GM18517 (cell line): ENCODE measurements at regions not wholly inside any gene's neighbourhood (a gene's known extent, or its start where the extent isn't known, plus 50 kb on each side); places are given as distances from the start of the nearest gene placed in this dataset.
"Not testable (repeated sequence)": the region's sequence is repeated elsewhere in the genome, so short reads cannot be mapped to it uniquely, and the experiment has no call there.

Experiments used
- ATAC-seq: cut with Tn5 transposase; IDR thresholded peaks from one replicate; pipeline ENCODE4 v1.9.1; 2021; ENCODE audit warnings: mild to moderate bottlenecking, moderate library complexity; ENCODE audit not compliant: unreplicated experiment

DNA sequence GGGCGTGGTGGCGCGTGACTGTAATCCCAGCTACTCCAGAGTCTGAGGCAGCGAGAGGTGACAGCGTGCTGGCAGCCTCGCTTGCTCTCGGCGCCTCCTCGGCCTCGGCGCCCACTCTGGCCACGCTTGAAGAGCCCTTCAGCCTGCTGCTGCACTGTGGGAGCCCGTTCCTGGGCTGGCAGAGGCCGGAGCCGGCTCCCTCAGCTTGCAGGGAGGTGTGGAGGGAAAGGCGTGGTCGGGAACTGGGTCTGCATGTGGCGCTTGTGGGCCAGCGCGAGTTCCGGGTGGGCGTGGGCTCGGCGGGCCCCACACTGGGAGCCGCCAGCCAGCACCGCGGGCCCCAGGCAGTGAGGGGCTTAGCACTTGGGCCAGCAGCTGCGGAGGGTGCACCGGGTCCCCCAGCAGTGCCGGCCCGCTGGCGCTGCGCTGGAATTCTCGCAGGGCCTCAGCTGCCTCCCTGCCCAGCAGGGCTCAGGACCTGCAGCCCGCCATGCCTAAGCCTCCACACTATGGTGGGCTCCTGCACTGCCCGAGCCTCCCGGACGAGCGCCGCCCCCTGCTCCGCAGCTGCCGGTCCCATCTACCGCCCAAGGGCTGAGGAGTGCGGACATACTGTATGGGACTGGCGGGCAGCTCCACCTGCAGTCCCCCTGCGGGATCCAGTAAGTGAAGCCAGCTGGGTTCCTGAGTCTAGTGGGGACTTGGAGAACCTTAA is 1093.3 kb upstream of the CDH8 start:
- no peak for ATAC-seq

DNA sequence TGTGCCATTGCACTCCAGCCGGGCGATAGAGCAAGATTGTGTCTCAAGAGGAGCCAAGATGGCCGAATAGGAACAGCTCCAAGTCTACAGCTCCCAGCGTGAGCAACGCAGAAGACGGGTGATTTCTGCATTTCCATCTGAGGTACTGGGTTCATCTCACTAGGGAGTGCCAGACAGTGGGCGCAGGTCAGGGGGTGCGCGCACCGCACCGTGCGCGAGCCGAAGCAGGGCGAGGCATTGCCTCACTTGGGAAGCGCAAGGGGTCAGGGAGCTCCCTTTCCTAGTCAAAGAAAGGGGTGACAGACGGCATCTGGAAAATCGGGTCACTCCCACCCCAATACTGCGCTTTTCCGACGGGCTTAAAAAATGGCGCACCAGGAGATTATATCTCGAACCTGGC is 1083.7 kb upstream of the CDH8 start:
- not testable (repeated sequence) for ATAC-seq

DNA sequence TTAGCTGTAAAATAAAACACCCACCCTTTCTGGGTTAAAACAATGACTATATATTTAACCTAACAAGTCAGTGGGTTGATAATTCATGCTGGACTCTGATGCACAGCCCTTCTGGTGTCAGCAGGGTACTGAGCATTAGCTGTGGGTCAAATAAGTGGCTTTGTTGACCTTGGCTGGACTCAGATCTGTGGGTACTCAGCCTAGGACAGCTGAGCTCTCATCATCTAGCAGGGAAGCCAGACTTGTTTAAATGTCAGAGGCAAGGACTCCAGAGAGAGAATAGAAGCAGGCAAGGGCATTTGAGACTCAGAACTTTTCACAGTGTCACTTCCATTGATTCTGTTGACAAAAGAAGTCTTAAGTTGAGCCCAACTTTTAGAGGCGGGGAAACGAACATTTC is 1063.8 kb upstream of the CDH8 start:
- no peak for ATAC-seq

DNA sequence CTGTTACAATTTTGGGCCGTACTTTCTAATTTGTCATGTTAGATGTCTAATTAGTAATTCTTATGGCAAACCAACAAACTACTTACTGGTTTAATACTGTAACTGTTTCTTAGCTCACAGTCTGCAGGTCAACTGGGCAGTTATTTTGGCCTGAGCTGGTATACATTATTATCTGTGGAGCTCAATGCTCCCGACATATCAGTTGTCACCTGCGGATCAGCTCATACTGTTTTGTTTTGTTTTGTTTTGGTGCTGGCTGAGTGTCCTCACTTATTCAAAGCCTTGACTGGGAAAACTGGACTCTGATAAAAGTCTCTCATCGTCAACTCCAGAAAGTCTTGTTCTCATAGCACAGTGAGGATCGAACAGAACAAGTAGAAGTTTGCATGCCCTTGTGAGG is 1060.6 kb upstream of the CDH8 start:
- ATAC-seq: no peak

- ATAC-seq: no peak
Observed at GRCh38 chr16:63092736-63093135, 1056.5 kb upstream of the CDH8 start.

GRCh38 chr16:63082101-63082500 is 1045.9 kb upstream of the CDH8 start:
- ATAC-seq: no peak

DNA sequence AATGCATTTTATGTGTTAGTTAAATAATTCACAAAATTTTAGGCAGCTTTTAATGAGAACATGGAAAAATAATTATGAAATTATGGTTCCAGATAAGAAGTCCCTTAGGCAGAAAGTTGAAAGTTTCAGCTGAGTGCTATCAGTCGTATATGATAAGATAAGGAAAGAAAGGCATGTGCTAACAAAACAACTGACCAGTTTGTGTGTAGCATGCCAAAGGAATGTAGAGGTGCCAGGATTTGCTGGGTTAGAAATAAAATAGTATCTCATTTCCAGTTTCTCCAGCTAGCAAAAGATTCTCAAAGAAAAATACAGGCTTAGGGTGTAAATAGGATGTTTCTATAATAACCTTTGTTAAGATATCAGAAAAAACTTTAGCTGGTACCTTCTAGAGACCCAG is 1044.5 kb upstream of the CDH8 start:
- ATAC-seq: no peak

GRCh38 chr16:63069047-63069446 is 1032.8 kb upstream of the CDH8 start:
- no peak for ATAC-seq

GRCh38 chr16:63067141-63067540 is 1030.9 kb upstream of the CDH8 start:
- no peak for ATAC-seq

DNA sequence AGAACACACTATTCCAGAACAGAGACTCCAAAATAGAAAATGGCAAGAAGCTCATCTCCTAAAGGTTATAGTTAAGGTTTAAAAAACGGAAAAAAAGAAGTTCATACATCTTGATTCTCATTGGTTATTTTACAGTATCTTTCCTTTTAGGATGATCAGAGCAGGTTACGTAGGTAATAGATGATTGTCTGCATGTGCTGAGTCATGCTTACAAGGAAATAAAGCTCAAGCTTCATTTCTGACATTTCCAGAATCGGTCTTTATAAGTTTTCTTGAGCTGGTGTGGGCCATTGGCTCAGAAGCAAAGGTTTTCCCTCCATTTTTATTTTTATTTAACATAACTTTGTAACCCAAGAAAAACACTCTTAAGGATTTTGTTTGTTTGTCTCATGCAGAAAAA is 1030.3 kb upstream of the CDH8 start:
- ATAC-seq: no peak

DNA sequence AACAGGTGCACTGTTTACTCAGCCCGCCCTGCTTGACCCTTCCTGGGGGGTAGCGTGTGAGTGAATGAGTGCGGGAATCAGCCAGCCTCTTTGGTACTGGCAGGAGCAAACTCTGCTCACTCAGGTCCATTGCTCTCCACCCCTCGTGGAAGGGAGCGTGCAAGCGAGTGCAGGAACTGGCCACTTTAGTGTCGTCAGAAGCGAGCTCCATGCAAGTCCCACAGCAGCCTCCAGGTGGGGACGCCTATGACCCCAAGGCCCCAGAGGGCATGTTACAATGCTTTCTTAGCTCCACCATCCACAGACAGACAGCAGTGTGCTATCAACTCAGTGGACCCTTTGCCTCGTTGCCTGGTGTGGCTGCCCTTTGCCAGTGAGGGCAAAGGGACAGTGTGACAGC is 1025.1 kb upstream of the CDH8 start:
- no peak for ATAC-seq

DNA sequence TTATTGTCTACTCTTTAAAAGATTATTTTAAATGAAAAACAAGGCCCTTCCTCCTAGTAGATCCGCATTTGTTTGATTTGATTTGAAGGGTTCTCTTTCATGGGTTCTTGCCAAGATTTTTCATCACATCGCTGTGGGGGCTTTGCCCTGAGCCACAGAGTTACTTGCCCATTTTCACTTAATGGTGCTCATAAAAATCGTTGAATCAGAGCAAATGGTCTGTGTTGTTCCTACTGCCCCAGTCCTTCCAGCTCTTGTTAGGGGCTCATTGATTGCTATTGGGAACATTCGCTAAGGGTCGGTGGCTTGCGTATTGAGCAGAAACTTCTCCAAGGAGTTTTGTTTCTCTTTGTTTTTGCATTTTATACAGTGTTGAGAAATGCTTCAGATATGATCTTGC is 1023.4 kb upstream of the CDH8 start:
- no peak for ATAC-seq

DNA sequence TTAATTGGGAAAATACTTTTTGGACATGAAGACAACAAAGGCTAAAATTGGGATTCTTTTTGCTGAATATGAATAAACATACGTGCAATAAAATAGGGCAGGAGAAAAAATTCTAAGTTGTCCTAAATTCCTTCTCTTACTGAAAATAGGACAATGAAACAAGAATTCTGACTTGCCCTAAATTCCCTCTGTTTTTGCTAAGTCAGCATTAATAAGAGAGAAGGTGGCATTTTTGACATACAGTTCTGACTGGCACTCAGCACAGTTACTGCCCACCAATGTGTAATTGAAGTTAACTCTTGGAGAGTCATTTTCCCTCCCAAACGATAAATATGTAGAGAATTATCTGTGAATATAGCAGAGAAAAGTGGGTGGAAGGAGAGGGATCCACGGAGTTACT is 1021.1 kb upstream of the CDH8 start:
- ATAC-seq: no peak

GRCh38 chr16:63050391-63050790 is 1014.2 kb upstream of the CDH8 start:
- no peak for ATAC-seq

DNA sequence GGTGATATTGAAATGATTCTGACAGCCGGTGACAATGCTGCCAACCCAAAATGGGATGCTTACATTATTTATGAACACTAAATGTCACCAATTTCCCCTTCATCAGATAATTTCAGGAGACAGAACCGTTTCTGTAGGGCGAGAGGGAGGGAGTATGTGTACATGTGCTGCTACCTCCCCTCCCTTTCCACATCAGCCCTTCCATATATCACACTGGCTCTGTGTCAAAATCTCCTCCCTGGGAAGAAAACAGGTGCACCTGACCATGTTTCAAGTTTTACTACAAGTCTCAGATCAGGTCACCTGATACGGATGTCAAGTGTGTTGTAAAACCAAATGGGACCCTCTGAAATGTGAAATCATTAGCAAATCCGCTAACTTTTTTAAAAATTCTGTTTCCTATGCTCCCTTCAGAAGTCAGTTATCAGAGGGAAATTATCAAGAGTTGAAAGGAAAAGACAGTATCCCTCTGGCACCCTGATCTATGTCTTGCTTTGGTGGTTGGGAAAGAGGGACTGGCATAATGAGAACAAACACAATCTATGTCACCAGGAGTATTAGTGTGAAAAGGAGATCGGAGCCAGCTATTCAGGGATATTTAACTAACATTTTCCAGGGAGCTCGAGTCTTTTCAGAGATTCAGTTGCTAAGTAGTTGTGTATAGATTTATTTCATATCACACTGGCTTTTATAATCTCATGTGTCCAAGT is 1002.3 kb upstream of the CDH8 start:
- no peak for ATAC-seq

GRCh38 chr16:63037761-63038396 is 1001.6 kb upstream of the CDH8 start:
- ATAC-seq: no peak

- ATAC-seq: no peak
Observed at GRCh38 chr16:63018581-63019223, 982.5 kb upstream of the CDH8 start.

DNA sequence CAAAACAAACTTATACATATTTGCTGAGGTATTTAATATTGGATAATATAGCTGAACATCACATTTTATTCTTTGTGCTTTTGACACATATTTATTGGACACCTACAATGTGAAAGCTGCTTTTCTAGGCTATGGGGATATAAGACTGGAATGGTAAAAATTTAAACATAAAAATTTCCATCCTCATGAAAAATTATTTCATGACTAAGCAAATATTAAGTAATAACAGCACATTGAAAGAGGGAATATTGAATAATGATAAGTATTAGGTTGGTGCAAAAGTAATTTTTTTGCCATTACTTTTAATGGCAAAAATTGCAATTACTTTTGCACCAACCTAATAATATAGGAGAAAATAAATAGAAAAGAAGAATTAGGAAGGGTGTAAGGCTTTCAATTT is 972.5 kb upstream of the CDH8 start:
- no peak for ATAC-seq

DNA sequence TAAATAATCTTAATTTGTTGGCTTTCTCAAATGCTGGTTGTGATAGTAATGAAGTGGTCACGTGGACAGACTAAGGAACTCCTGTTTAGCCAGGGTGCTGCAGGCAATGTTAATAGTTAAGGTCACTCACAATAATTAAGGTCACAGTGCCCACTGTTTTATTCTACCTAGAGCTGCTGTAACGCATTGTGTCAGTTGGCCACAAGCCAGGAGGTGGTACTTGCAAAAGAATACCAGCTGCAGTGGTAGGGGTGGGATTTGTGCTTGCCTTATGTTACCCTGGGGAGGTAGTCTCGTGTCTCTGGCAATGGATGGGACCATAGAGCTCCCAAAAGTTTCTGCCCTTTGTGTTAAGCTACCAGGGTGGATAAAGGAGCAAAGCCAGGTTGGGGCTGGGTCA is 969.1 kb upstream of the CDH8 start:
- ATAC-seq: no peak

DNA sequence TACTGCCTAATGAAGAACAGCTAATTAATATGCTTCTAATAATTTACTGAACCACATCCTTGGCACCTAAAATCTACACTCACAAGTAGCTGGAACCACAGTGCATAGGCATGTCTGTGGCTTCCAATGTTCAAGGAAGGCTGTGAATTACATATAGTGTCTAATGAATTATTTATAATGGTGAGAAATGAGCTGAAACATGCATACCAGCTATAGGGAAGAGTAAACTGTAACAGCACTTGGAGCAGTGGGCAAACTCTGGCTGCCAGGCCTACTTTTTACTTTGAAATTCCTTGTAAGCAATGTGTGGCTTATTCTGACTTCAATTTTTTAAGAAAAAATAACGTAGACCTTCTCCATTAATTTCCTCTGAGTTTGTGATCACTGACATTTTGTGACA is 953.2 kb upstream of the CDH8 start:
- ATAC-seq: no peak

- ATAC-seq: no peak
Observed at GRCh38 chr16:62985722-62986121, 949.5 kb upstream of the CDH8 start.

- no peak for ATAC-seq
Observed at GRCh38 chr16:62978451-62978850, 942.2 kb upstream of the CDH8 start.
